ENCODE measurements at regions not wholly inside any gene's neighbourhood (a gene's known extent, or its start where the extent isn't known, plus 50 kb on each side); places are given as distances from the start of the nearest gene placed in this dataset.

DNA sequence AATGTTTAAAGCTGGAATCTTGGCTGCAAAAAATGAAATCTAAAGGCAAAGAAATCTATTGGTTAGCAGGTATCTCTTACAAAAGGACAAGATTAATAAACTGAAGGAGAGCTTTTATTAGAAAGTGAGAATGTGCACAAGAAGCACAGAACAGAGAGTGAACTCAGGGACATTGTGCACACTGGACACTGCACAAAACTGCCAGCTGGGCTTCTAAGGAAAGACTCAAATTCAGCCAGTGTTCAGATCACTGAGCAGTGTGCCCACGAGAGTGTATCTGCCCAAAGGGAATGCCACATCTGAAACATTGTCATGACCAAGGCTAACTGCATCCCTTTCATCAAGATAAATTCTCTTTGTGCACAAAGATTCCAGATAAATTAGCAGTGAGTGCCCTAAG, 129.7 kb upstream of the KCNH7 start:
- TF ChIP-seq, protein P1, sequence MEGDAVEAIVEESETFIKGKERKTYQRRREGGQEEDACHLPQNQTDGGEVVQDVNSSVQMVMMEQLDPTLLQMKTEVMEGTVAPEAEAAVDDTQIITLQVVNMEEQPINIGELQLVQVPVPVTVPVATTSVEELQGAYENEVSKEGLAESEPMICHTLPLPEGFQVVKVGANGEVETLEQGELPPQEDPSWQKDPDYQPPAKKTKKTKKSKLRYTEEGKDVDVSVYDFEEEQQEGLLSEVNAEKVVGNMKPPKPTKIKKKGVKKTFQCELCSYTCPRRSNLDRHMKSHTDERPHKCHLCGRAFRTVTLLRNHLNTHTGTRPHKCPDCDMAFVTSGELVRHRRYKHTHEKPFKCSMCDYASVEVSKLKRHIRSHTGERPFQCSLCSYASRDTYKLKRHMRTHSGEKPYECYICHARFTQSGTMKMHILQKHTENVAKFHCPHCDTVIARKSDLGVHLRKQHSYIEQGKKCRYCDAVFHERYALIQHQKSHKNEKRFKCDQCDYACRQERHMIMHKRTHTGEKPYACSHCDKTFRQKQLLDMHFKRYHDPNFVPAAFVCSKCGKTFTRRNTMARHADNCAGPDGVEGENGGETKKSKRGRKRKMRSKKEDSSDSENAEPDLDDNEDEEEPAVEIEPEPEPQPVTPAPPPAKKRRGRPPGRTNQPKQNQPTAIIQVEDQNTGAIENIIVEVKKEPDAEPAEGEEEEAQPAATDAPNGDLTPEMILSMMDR (IDR thresholded peaks at IDR 0.05; ENCODE audit: low read depth, low read length) = no peak
- no peak for TF ChIP-seq EZH2phosphoT487 (IDR thresholded peaks at IDR 0.05; ENCODE audit: low read depth)

Data from OCI-LY3 (cell line).